GM12878 (cell line): ENCODE measurements at regions not wholly inside any gene's neighbourhood (a gene's known extent, or its start where the extent isn't known, plus 50 kb on each side); places are given as distances from the start of the nearest gene placed in this dataset.

Experiments
- ATAC-seq: fragments of 200-7000 bp; cut with Tn5 transposase; 3 replicates; pipeline ENCODE4 v1.9.1; 2020; ENCODE audit warnings: mild to moderate bottlenecking, moderate library complexity
- BruUV-seq: library from RNA; stranded (reverse); fragments of 400-500 nt; replicated peaks from 2 replicates; lab custom pipeline; 2021; lab: Mats Ljungman, UMichigan
- CTCF ChIA-PET: fragments of 300-600 bp; sonication (Branson Sonifier 250); formaldehyde crosslinking; extraction: SDS; loops from one replicate; lab custom pipeline; 2021; ENCODE audit warnings: inconsistent platforms; lab: Yijun Ruan, JAX
- POLR2A ChIA-PET: fragments of 350-600 bp; formaldehyde crosslinking; extraction: SDS; loops from one replicate; lab custom pipeline; 2021; ENCODE audit warnings: inconsistent platforms; lab: Charles Lee
- RAD21 ChIA-PET: fragments of 300-600 bp; sonication (Branson Sonifier 250); formaldehyde crosslinking; loops from one replicate; lab custom pipeline; 2023; ENCODE audit warnings: antibody characterized with exemption; ENCODE audit not compliant: unreplicated experiment; lab: Charles Lee
- SMC1A ChIA-PET: fragments of 300-600 bp; sonication (Branson Sonifier 250); formaldehyde crosslinking; loops from one replicate; lab custom pipeline; 2023; ENCODE audit not compliant: unreplicated experiment, uncharacterized antibody; lab: Charles Lee
- DNase-seq: peaks from one replicate; pipeline ENCODE4 v3.0.0-alpha.2; 2011; ENCODE audit warnings: low read depth, low spot score
- FAIRE-seq: peaks from 3 replicates; lab custom pipeline; 2011; peaks lifted over from hg19 to GRCh38; lab: Jason Lieb, UNC
- H2AFZ ChIP-seq: 2 replicates; pipeline ENCODE4 v1.6.0; 2011; ENCODE audit warnings: low read depth, low read length, control low read depth; ENCODE audit not compliant: control insufficient read depth
- H3K27ac ChIP-seq: 2 replicates; pipeline ENCODE4 v1.5.1; 2011; ENCODE audit warnings: control low read depth; ENCODE audit not compliant: control insufficient read depth, insufficient read depth
- H3K27me3 ChIP-seq, 2 experiments: replicated peaks in 1 of 2; 2 replicates each; pipeline versions ENCODE4 v1.6.0 to v1.6.1; 2011; ENCODE audit warnings: low read length in 1 of 2; ENCODE audit not compliant: control insufficient read depth in 2 of 2, insufficient read depth in 2 of 2
- H3K36me3 ChIP-seq, 2 experiments: 2 replicates each; pipeline ENCODE4 v1.5.1; 2011; ENCODE audit warnings: low read length in 1 of 2; ENCODE audit not compliant: control insufficient read depth in 2 of 2, insufficient read depth in 2 of 2
- H3K4me1 ChIP-seq: 2 replicates; pipeline ENCODE4 v1.6.1; 2011; ENCODE audit warnings: mild to moderate bottlenecking, low read length, moderate library complexity, mixed read lengths; ENCODE audit not compliant: control insufficient read depth, insufficient read depth
- H3K4me2 ChIP-seq: 2 replicates; pipeline ENCODE4 v1.6.0; 2011; ENCODE audit warnings: control low read depth; ENCODE audit not compliant: control insufficient read depth, insufficient read depth
- H3K4me3 ChIP-seq: fragments of 200-600 bp; sonication (generic); 2 replicates; pipeline ENCODE4 v1.5.1; 2016
- H3K79me2 ChIP-seq: 2 replicates; pipeline ENCODE4 v1.6.0; 2011; ENCODE audit warnings: low read length; ENCODE audit not compliant: control insufficient read depth, insufficient read depth
- H3K9ac ChIP-seq: 2 replicates; pipeline ENCODE4 v1.8.0; 2011; ENCODE audit warnings: low read length, control low read depth, mixed read lengths; ENCODE audit not compliant: control insufficient read depth, insufficient read depth
- H3K9me3 ChIP-seq: replicated peaks from 3 replicates; pipeline ENCODE4 v1.5.1; 2011; ENCODE audit warnings: mild to moderate bottlenecking, low read length; ENCODE audit not compliant: control insufficient read depth, insufficient read depth
- H4K20me1 ChIP-seq: 2 replicates; pipeline ENCODE4 v1.6.0; 2011; ENCODE audit not compliant: control insufficient read depth, insufficient read depth
- ASH2L ChIP-seq: fragments of 300-600, 200-600 bp; sonication (generic); IDR thresholded peaks from 2 replicates; pipeline ENCODE4 v1.6.1; 2017; ENCODE audit warnings: low read depth, mild to moderate bottlenecking, borderline replicate concordance
- BHLHE40 ChIP-seq, 2 experiments: fragments of 450-650 bp in 1 of 2; IDR thresholded peaks; 2 replicates each; pipeline ENCODE4 v1.6.1; 2011 to 2017; ENCODE audit warnings: low read depth in 2 of 2, borderline replicate concordance in 1 of 2, improper control_type of control experiment in 1 of 2, low read length in 1 of 2, mild to moderate bottlenecking in 1 of 2
- CBX5 ChIP-seq: sonication (generic); IDR thresholded peaks from 2 replicates; pipeline ENCODE4 v1.6.1; 2016; ENCODE audit warnings: low read depth, moderate library complexity, mild to moderate bottlenecking, inconsistent platforms
- E2F8 ChIP-seq: fragments of 450-650 bp; IDR thresholded peaks from 2 replicates; pipeline ENCODE4 v1.6.1; 2018; ENCODE audit warnings: mild to moderate bottlenecking, low read depth, moderate library complexity; ENCODE audit not compliant: partially characterized antibody
- IRF3 ChIP-seq: fragments of 450-650 bp; IDR thresholded peaks from 2 replicates; pipeline ENCODE4 v1.6.1; 2014; ENCODE audit warnings: mild to moderate bottlenecking
- MEF2B ChIP-seq: fragments of 450-650 bp; IDR thresholded peaks from 2 replicates; pipeline ENCODE4 v1.6.1; 2018; ENCODE audit warnings: mild to moderate bottlenecking, moderate library complexity; ENCODE audit not compliant: partially characterized antibody, poor library complexity, severe bottlenecking
- NFYA ChIP-seq: IDR thresholded peaks from 2 replicates; pipeline ENCODE4 v1.6.1; 2011; ENCODE audit warnings: low read depth, mild to moderate bottlenecking, low read length, improper control_type of control experiment, borderline replicate concordance
- PAX5 ChIP-seq: IDR thresholded peaks from 2 replicates; pipeline ENCODE4 v1.6.1; 2011; ENCODE audit warnings: low read depth, low read length, borderline replicate concordance
- POLR2A ChIP-seq: IDR thresholded peaks from 2 replicates; pipeline ENCODE4 v1.6.1; 2011; ENCODE audit warnings: low read depth, mild to moderate bottlenecking, low read length
- STAT3 ChIP-seq: IDR thresholded peaks from 2 replicates; pipeline ENCODE4 v1.6.1; 2011; ENCODE audit warnings: low read depth, low read length, improper control_type of control experiment
- ZBTB4 ChIP-seq: fragments of 450-650 bp; formaldehyde crosslinking; IDR thresholded peaks from 2 replicates; pipeline ENCODE4 v1.4.0; 2022; ENCODE audit warnings: mild to moderate bottlenecking, moderate library complexity
- WGBS: methylation state at CpG from one replicate; pipeline ENCODE4 v1.1.6; 2016; ENCODE audit warnings: low lambda C conversion rate; ENCODE audit not compliant: insufficient replicate concordance, insufficient coverage; ENCODE audit errors: missing lambda C conversion rate; 5-methylcytosine and 5-hydroxymethylcytosine counted together
- in situ Hi-C: fragments of 300-500 bp; cut with MboI; formaldehyde crosslinking; loops from 9 replicates; pipeline ENCODE4 v1.14.3; 2018; ENCODE audit warnings: mixed read lengths
- intact Hi-C: fragments of 100-400 bp; cut with micrococcal nuclease; formaldehyde crosslinking; loops from one replicate; pipeline ENCODE4 v1.14.2; 2022; ENCODE audit not compliant: unreplicated experiment

DNA sequence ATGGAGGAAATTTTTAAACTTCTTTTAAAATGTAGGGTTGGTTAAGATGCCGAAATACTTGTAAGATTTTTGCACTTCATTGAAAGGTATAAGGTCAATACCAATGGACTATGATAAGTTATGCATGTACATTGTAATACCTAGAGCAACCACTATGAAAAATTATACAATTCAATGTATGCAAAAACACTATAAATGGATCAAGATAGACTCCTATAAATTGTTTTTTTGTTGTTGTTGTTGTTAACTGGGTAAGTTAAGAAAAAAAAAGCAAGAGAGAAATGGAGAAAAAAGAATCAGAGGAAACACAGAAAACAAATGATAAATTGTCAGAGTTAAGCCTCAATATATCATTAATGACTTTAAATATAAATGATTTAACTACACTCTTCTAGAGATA, 421.2 kb downstream of the TMEM182 start:
- intact Hi-C loops (no loop called here), in situ Hi-C loops (no loop called here)
- Histone ChIP-seq H3K4me3 (no peak overlapping the region), H2AFZ (no peak overlapping the region), H3K9me3 (no peaks in the 10 kb centered on the region), H3K27me3 (no peaks in the 10 kb centered on the region), H3K36me3 (no peaks in the 10 kb centered on the region), H3K79me2 (no peaks in the 10 kb centered on the region), H3K9ac (no peak overlapping the region), H4K20me1 (no peaks in the 10 kb centered on the region), H3K27ac (no peak overlapping the region), H3K4me2 (no peak overlapping the region), H3K4me1 (no peaks in the 10 kb centered on the region)
- ChIA-PET POLR2A (no interaction called here), RAD21 (no interaction called here), CTCF (no interaction called here), SMC1A (no interaction called here)
- DNase-seq (no peak), ATAC-seq (no peak), FAIRE-seq (no peak)
- no peak for TF ChIP-seq E2F8
- no peak for TF ChIP-seq PAX5
- no peak for TF ChIP-seq POLR2A
- no TSS peak for BruUV-seq
- 0% methylated on average over 1 of the region's 1 CpG for WGBS

DNA sequence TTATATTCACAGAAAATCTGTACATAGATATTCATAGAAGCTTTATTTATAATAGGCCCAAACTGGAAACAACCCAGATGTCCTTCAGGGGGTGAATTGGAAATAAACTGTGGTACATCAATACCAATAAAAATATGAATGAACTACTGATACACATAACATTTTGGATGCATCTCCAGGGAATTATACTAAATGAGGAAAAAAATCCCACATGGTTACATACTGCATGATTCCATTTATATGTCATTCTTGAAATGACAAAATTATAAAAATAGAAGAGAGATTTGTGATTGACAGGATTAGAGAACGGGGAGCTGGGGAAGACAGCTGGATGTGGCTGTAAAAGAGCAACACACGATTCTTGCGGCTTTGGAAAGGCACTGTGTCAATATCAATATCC, 435.0 kb downstream of the TMEM182 start:
- no peak overlapping the region for H3K9ac ChIP-seq
- no peaks in the 10 kb centered on the region for H3K9me3 ChIP-seq
- no peak overlapping the region for H3K27ac ChIP-seq
- H2AFZ ChIP-seq: no peak overlapping the region
- no peak overlapping the region for H3K4me2 ChIP-seq
- no peaks in the 10 kb centered on the region for H3K36me3 ChIP-seq
- RAD21 ChIA-PET: no interaction called here
- intact Hi-C loops: no loop called here
- H3K27me3 ChIP-seq: no peaks in the 10 kb centered on the region
- in situ Hi-C loops: no loop called here
- no peak for DNase-seq
- no TSS peak for BruUV-seq
- ATAC-seq: no peak
- no peaks in the 10 kb centered on the region for H3K4me1 ChIP-seq
- 18% methylated on average over 3 of the region's 3 CpGs for WGBS
- FAIRE-seq: no peak
- no peaks in the 10 kb centered on the region for H4K20me1 ChIP-seq
- no peak overlapping the region for H3K4me3 ChIP-seq
- POLR2A ChIA-PET: no interaction called here
- CTCF ChIA-PET: no interaction called here
- SMC1A ChIA-PET: no interaction called here
- H3K79me2 ChIP-seq: no peaks in the 10 kb centered on the region
- TF ChIP-seq NFYA (no peak), BHLHE40 (IDR thresholded peaks at IDR 0.05; ENCODE audit: borderline replicate concordance in 1 of 2, low read depth in 2 of 2, low read length in 1 of 2) (no peak), STAT3 (no peak), IRF3 (no peak), CBX5 (no peak), ASH2L (no peak), MEF2B (no peak), ZBTB4 (no peak)
